Kidney glomerular epithelial cell (primary cell): ENCODE measurements at regions not wholly inside any gene's neighbourhood (a gene's known extent, or its start where the extent isn't known, plus 50 kb on each side); places are given as distances from the start of the nearest gene placed in this dataset.
"Not testable (repeated sequence)": the region's sequence is repeated elsewhere in the genome, so short reads cannot be mapped to it uniquely, and the experiment has no call there.

ENCODE experiments used
- DNase-seq: peaks from one replicate; lab custom pipeline; 2025; lab: John Stamatoyannopoulos, UW

DNA sequence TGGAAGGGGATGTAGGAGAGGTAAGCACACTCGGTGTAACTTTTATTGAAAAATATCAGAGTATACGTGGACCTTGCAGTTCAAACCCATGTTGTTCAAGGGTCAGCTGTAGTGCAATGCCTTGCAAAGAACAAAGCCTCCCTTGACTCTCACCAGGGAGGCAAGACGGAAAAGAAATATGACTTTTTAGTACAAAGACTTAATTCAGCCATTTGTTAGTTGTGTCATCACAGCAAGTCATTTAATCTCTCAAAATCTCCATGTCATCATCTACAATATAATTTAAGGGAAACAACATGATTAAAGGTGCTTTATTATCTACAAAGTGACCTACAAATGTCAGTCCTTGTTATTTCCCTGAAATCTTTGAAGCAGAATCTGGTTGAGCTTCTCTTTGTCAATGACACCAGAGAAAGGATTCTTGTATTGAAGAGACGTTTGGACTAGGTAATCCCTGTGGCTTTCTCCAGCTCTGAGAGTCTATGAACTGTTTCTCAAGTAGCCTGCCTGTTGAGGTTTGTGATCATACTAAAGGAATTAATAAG lies 502.8 kb downstream of the REEP3 start:
- DNase-seq = no peak

DNA sequence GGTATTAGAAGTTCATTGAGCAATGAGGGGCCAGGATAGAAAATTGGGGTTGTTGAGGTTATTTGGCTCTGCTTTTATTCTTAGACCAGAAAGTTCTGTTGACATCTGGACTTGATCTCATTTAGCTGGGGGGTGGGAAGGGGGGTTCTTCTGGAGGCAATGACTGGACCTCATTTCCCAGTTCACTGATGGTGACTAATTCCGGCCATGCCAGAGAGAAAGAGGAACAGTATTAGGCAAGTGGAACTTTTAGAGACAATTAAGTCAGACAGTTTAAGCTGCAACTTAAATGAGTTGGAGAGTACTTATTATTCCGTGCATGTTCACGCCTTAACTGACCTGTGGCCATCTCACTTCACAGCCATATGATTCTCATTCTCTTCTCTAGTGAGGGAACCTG lies 512.5 kb downstream of the REEP3 start:
- DNase-seq = no peak

- no peak for DNase-seq
These were observed 515.2 kb downstream of the REEP3 start for GRCh38 chr10:64036321-64036930.

DNA sequence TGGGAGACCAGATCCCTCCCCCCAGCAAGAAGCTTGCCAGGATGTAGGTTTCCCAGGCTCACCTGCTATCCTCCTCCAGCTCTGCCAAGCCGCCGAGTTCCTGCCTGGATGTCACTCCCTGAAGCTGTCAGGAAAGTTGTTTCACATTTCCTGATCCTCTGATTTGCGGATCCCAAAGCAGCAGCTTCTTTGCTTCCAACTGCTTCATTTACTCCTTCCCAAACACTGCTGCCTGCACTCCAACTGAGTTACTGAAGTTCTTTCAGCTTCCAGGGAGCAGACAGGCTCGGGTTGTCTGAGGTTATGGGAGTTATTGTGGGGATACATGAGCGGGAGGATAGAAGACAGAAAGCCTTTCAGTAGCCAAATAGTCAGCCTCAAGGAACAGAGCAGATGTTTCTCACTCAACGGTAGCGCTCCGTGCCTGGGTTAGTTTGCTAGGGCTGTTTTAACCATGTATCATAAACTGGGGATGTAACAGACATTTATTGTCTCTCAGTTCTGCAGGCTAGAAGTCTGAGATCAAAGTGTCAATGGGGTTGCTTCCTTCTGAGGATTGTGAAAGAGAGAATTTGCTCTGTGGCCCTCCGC lies 516.0 kb downstream of the REEP3 start:
- no peak for DNase-seq

DNA sequence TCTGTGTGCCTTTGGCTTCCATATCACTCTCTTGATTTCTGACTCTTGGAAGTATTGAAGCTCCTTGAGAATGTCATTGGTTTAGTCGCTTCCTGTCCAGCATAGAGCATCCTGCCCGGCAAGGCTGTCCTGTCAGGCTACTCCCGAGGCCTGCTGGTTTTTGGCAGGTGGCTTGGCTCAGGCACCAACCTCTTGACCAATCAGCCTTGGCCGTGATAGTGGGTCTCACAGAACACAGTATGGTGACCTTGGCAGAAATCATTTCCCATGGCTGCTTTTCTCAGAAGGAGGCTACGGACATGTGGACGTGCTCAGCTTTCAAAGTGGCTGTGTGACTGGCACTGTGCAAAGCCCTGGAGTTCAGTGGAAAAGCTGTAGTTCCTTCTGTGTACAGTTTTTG lies 516.9 kb downstream of the REEP3 start:
- DNase-seq = no peak

- DNase-seq = no peak
These were observed 518.0 kb downstream of the REEP3 start for GRCh38 chr10:64039198-64039597.

DNA sequence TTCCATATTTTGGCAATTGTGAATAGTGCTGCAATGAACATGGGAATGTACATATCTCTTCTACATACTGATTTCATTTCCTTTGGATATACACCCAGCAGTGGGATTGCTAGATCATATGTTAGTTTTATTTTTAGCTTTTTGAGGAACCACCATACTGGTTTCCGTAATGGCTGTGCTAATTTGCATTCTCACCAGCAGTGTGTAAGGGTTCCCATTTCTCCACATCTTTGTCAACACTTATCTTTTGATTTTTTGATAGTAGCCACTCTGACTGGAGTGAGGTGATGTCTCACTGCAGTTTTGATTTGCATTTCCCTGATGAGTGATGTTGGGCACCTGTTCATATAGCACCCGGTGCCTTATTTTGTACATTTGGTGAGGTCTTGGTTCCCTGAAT lies 519.6 kb downstream of the REEP3 start:
- no peak for DNase-seq

DNA sequence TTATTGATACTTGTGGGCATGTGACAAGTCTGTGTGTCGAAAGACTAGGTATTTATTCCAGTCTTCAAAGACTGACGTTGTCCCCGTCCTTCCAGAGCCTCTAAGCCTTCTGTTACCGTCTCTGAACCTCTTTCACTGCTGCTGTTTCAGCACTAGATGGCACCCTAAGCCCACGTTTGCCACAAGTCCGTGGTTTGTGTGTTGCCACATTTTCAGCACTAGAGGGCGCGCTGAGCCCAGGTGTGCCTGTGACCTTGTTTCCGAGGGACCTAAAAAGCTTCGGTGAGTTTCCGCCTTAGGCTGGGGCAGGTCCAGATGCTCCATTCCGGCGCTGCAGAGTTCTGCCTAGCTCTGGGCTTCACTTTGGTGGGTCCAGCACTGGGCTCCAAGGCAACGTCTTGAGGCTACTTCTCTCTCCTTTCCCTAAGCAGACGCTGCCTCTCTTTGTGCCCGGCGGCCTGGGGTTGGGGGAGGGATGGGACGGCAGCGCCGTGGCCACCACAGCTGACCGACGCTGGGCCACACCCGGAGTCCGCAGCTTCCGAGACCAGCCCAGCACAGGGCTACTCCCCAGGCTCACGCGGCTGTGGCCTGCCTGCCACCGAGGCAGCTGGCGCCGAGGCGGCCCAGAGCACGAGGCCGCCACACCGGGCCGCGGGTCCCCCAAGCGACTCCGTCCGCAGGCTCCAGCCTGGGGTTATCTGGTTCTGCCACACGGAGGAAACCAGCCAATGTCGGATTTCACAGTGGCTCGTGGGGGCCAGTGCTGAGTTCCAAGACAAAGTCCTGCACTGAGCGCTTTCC lies 520.2 kb downstream of the REEP3 start:
- DNase-seq = peak; percentile 76

GRCh38 chr10:64041989-64042490 lies 520.8 kb downstream of the REEP3 start:
- no peak for DNase-seq

DNA sequence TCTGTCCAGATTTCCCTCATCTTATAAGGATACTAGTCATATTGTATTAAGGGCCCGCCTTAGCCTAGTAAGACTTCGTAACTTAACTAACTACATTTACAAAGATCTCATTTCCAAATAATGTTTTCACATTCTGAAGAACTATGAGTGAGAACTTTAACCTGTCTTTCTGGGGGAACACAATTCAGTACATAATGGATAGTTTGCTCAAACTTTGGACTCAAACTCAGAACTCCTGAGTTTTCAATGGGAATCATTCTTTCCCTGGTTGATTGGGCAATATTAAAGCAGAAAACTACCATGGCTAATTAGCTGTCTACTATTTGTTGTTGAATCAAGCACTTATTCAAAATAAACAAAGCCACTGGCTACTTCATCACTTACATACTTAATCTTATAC lies 522.9 kb downstream of the REEP3 start:
- DNase-seq = no peak

GRCh38 chr10:64044957-64045632 lies 523.9 kb downstream of the REEP3 start:
- not testable (repeated sequence) for DNase-seq

DNA sequence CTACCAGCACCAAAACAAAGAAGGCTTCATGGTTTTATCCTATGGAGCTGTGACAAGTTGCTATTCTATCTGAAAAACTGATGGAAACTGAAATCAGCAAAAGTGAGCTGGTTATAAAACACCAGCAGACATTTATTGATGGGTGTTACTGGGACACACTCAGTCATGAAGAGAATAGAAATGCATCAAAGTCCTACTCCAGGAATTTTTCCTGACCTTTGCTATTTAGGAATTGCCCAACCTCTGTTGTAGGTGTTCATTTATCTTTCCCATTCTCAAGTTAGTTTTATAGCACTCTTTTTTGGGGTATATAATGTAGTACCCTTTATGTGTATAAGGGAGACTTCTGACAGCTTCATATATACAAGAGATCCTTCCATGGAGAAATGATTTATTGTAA lies 533.2 kb downstream of the REEP3 start:
- DNase-seq = no peak

- DNase-seq = no peak
These were observed 538.7 kb downstream of the REEP3 start for GRCh38 chr10:64059884-64060283.

- no peak for DNase-seq
These were observed 539.2 kb downstream of the REEP3 start for GRCh38 chr10:64060389-64060788.

DNA sequence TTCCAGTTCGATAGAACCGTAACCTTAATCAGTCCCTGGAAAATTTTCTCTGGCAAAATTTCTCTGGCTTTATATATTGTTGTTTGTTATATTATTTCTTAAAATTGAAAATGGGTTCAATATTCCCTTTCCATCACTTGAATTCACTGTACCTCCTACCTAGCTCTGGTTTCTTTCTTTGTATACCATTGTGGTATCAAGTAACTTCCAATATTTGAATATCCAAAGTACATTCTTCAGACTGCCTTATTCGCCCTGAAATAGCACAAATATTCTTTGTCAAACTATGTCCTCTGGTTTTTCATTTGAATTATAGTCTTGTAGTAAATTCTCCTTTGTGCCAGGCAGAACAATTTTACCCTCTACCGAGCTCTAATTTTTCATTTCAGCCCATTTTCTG lies 541.6 kb downstream of the REEP3 start:
- DNase-seq = no peak

- DNase-seq = no peak
These were observed 545.9 kb downstream of the REEP3 start for GRCh38 chr10:64067009-64067606.

DNA sequence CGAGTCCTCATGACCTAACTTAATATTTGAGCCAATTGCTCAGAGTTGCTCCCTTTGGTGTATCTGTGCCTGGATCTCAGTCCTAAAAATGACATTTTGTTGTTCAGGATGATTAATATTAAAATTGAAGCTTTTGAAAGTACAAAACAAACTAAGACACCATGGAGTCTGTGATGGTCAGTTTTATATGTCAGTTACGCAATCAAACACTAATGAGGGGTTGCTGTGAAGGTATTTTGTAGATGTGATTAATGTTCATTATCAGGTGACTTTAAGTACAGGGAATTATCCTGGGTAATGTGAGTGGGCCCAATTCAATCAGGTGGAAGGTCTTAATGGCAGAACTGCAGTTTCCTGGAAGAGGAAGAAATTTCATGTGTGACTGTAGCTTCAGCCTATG lies 546.7 kb downstream of the REEP3 start:
- DNase-seq = no peak

DNA sequence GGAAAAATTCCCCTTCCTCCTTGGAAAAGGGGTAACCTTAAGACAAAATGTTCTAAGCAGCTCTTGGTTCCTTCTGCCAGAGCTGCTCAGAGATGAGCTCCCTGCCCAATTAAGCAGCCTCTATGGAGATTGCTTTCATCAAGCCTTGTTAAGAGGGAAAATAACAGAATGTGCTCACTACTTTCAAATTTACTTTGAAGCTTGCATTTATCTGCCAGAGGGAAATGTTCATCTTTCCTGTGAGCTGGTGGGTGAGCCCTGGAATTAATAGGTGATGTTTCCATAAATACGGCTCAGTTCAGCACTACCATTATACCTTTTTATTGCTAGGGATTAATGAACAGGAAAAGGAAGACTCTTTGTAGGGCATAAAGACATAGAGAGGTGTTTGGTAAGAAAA lies 549.0 kb downstream of the REEP3 start:
- DNase-seq = no peak

- no peak for DNase-seq
These were observed 550.0 kb downstream of the REEP3 start for GRCh38 chr10:64071218-64071617.

- DNase-seq = no peak
These were observed 554.4 kb downstream of the REEP3 start for GRCh38 chr10:64075604-64076003.

DNA sequence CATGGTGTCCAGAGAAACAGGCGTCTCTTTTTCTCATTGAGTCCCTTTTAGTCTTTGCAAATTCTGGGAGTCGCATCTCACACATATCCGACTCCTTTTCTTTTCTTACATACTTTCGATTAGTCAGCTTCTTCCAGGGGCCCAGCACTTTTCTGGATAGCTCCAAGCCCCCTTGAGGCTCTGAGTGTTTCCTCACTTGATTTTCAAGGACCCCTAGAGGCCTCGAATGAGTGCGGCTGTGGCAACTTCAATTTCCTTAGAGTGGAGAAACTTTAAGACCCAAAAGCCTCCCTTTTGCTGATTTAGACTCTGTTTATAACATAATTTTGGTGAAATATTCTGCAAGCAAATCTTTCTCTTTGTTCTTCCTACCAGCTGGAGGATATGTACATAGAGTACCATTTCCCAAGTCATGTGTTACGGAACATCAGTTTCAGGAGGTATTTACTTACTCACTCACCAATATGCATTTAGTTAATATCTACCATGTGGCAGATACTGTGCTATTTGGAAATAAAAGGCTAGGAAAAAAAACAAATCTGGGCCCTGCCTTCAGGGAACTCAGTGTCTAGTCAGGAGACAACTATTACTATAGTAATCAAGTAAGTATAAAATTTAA lies 555.2 kb downstream of the REEP3 start:
- DNase-seq = no peak

DNA sequence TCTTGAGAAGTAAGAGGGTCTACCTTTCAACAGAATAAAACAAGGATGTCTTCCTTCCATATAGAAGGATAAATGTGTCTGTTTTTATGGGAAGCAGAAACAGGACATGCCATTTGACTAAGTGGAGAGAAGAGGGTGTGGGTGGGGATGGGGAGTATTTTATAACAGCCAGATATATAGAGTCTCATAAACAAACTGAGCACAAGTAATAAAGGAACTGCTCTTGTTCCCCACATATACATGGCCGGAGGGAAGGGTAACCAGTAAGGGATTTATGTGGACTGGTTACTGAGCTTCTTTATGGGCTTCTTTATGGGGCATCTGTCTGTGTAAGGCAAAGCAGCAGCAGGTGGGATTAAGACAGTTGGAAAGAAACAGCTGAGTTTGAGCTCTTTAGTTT lies 558.1 kb downstream of the REEP3 start:
- DNase-seq = no peak
